ENCODE measurements at regions not wholly inside any gene's neighbourhood (a gene's known extent, or its start where the extent isn't known, plus 50 kb on each side); places are given as distances from the start of the nearest gene placed in this dataset.

- no TSS peak for BruUV-seq (replicated peaks)
- H3K9ac ChIP-seq (replicated peaks; ENCODE audit: extremely low read depth, insufficient read depth, low read length): no peak overlapping the region
- ChIA-PET POLR2A (no interaction called here), CTCF (no interaction called here)
- no peak overlapping the region for H3K4me3 ChIP-seq (replicated peaks in 1 of 3; ENCODE audit: insufficient read depth in 1 of 3, low read depth in 1 of 3, low read length in 3 of 3)
- peaks cover 0 to 3% of the 10 kb centered on the region in 2 experiments for H3K27me3 ChIP-seq (ENCODE audit: control insufficient read depth in 2 of 2, insufficient read depth in 2 of 2, low read length in 2 of 2)
- no peaks in the 10 kb centered on the region for H3K4me1 ChIP-seq (ENCODE audit: control insufficient read depth, extremely low read depth, insufficient read depth, low read length)
- dilution Hi-C loops (cut with MboI; ENCODE audit: extremely low pct_ligation_motif_present, low sequenced_read_pairs): no loop called here
- no peak overlapping the region for H3K27ac ChIP-seq (ENCODE audit: insufficient read depth, low read depth, low read length)
- H3K9me1 ChIP-seq (replicated peaks; ENCODE audit: control insufficient read depth, extremely low read depth, insufficient read depth, low read length): no peaks in the 10 kb centered on the region
- H2AFZ ChIP-seq (ENCODE audit: low read depth, low read length): no peak overlapping the region
- no peak for FAIRE-seq
- no peaks in the 10 kb centered on the region for H3K36me3 ChIP-seq (ENCODE audit: control insufficient read depth in 2 of 2, extremely low read depth in 1 of 2, insufficient read depth in 2 of 2, low read length in 2 of 2)
- H4K20me1 ChIP-seq (replicated peaks; ENCODE audit: control insufficient read depth, extremely low read depth, insufficient read depth, low read length): no peaks in the 10 kb centered on the region
- no peaks in the 10 kb centered on the region for H3K9me3 ChIP-seq (replicated peaks; ENCODE audit: control insufficient read depth, insufficient read depth, low read length)
- TF ChIP-seq JUN (IDR thresholded peaks at IDR 0.05; ENCODE audit: borderline replicate concordance, insufficient read depth, insufficient read length, low read depth) (no peak), POLR2AphosphoS5 (IDR thresholded peaks at IDR 0.05; ENCODE audit: insufficient read depth, low read depth, low read length) (no peak), EZH2 (IDR thresholded peaks at IDR 0.05; ENCODE audit: borderline replicate concordance, low read depth, low read length, severe bottlenecking) (no peak), FOS (IDR thresholded peaks at IDR 0.05; ENCODE audit: borderline replicate concordance, insufficient read depth, low read length) (no peak), GATA2 (IDR thresholded peaks at IDR 0.05; ENCODE audit: insufficient read depth, insufficient read length, low read depth, low read length) (no peak), MAX (IDR thresholded peaks at IDR 0.05; ENCODE audit: insufficient read depth, insufficient read length) (no peak), CTCF (IDR thresholded peaks at IDR 0.05; ENCODE audit: extremely low read depth in 1 of 2, insufficient read depth in 1 of 2, low read depth in 1 of 2, low read length in 2 of 2) (no peak), MYC (IDR thresholded peaks at IDR 0.05; ENCODE audit: low read depth, low read length) (no peak), POLR2A (IDR thresholded peaks at IDR 0.05; ENCODE audit: low read depth, low read length) (no peak)
- H3K4me2 ChIP-seq (ENCODE audit: insufficient read depth, low read length): no peak overlapping the region
- intact Hi-C loops (cut with micrococcal nuclease): no loop called here
- no peak for DNase-seq (ENCODE audit: low read depth, low spot score)
- H3K79me2 ChIP-seq (ENCODE audit: control insufficient read depth, insufficient read depth, low read length): no peaks in the 10 kb centered on the region
These were observed 518.3 kb upstream of the ZNF337 start for GRCh38 chr20:26214991-26215390.
